K562 (cell line): ENCODE measurements at regions not wholly inside any gene's neighbourhood (a gene's known extent, or its start where the extent isn't known, plus 50 kb on each side); places are given as distances from the start of the nearest gene placed in this dataset.

ENCODE experiments used
- ATAC-seq: fragments of 200-7000 bp; cut with Tn5 transposase; 3 replicates; pipeline ENCODE4 v1.9.1; 2020; ENCODE audit warnings: moderate library complexity
- BruUV-seq: library from RNA; stranded (reverse); fragments of 400-500 nt; replicated peaks from 2 replicates; lab custom pipeline; 2021; lab: Mats Ljungman, UMichigan
- CTCF ChIA-PET: fragments of 300-600 bp; formaldehyde crosslinking; extraction: SDS; loops from one replicate; lab custom pipeline; 2021; ENCODE audit warnings: low intra/inter-chr PET ratio; lab: Yijun Ruan, JAX
- POLR2A ChIA-PET: fragments of 300-600, 350-650 bp; sonication (Branson Sonifier 250); formaldehyde crosslinking; extraction: SDS; loops from one replicate; lab custom pipeline; 2021; ENCODE audit warnings: antibody characterized with exemption, inconsistent platforms; lab: Yijun Ruan, JAX
- DNase-seq, 4 experiments: peaks; one replicate each; pipeline versions ENCODE4 v3.0.0 to v3.0.0-alpha.2; 2011 to 2018; ENCODE audit warnings: low spot score in 3 of 4, mixed read lengths in 3 of 4; ENCODE audit errors: extremely low read depth in 1 of 4
- FAIRE-seq: peaks from 2 replicates; lab custom pipeline; 2011; peaks lifted over from hg19 to GRCh38; lab: Jason Lieb, UNC
- H2AFZ ChIP-seq: 2 replicates; pipeline ENCODE4 v1.6.0; 2011; ENCODE audit warnings: low read depth, low read length, control low read depth, inconsistent platforms
- H3K27ac ChIP-seq: fragments of 200-600 bp; 3 replicates; pipeline ENCODE4 v1.8.0; 2011; ENCODE audit warnings: low read depth, mild to moderate bottlenecking, control low read depth, inconsistent platforms, low read length, moderate library complexity, mixed read lengths; ENCODE audit errors: extremely low read depth
- H3K27me3 ChIP-seq, 2 experiments: fragments of 300-600 bp in 1 of 2; 2 replicates in 1 of 2; 3 replicates in 1 of 2; pipeline versions ENCODE4 v1.6.0 to v1.8.0; 2011; ENCODE audit warnings: inconsistent platforms in 2 of 2, low read length in 2 of 2, mild to moderate bottlenecking in 1 of 2, mixed read lengths in 1 of 2, moderate library complexity in 1 of 2; ENCODE audit not compliant: control insufficient read depth in 2 of 2, insufficient read depth in 2 of 2
- H3K36me3 ChIP-seq: fragments of 300-600 bp; 3 replicates; pipeline ENCODE4 v1.8.0; 2011; ENCODE audit warnings: mild to moderate bottlenecking, low read length, inconsistent platforms; ENCODE audit not compliant: control insufficient read depth, insufficient read depth
- H3K4me1 ChIP-seq, 2 experiments: fragments of 200-600 bp in 1 of 2; replicated peaks in 1 of 2; 2 replicates in 1 of 2; 3 replicates in 1 of 2; pipeline versions ENCODE4 v1.5.1 to v1.8.0; 2011; ENCODE audit warnings: inconsistent platforms in 2 of 2, low read length in 2 of 2, mild to moderate bottlenecking in 1 of 2, mixed read lengths in 1 of 2, moderate library complexity in 1 of 2; ENCODE audit not compliant: control insufficient read depth in 2 of 2, insufficient read depth in 2 of 2
- H3K4me2 ChIP-seq: 2 replicates; pipeline ENCODE4 v1.6.1; 2011; ENCODE audit warnings: low read length, control low read depth, inconsistent platforms, mixed read lengths; ENCODE audit not compliant: insufficient read depth
- H3K4me3 ChIP-seq: fragments of 200-600 bp; sonication (generic), shearing (Covaris generic); 2 replicates; pipeline ENCODE4 v1.5.1; 2016; ENCODE audit warnings: control low read depth, inconsistent platforms
- H3K79me2 ChIP-seq: fragments of 200-600 bp; 3 replicates; pipeline ENCODE4 v1.8.0; 2011; ENCODE audit warnings: low read length, inconsistent platforms; ENCODE audit not compliant: control insufficient read depth, insufficient read depth
- H3K9ac ChIP-seq, 2 experiments: 2 replicates each; pipeline versions ENCODE4 v1.6.0 to v1.6.1; 2011; ENCODE audit warnings: low read depth in 2 of 2, low read length in 2 of 2, control low read depth in 1 of 2, inconsistent platforms in 1 of 2, mild to moderate bottlenecking in 1 of 2, mixed read lengths in 1 of 2; ENCODE audit not compliant: insufficient read depth in 1 of 2
- H3K9me1 ChIP-seq: one replicate; pipeline ENCODE4 v1.6.0; 2011; ENCODE audit warnings: inconsistent platforms, mild to moderate bottlenecking, low read length, moderate library complexity; ENCODE audit not compliant: control insufficient read depth, insufficient read depth
- H3K9me3 ChIP-seq: replicated peaks from 2 replicates; pipeline ENCODE4 v1.5.1; 2011; ENCODE audit warnings: low read depth, low read length, inconsistent platforms; ENCODE audit not compliant: control insufficient read depth, insufficient read depth
- H4K20me1 ChIP-seq: replicated peaks from 2 replicates; pipeline ENCODE4 v1.6.1; 2011; ENCODE audit warnings: low read length, inconsistent platforms, mixed read lengths; ENCODE audit not compliant: control insufficient read depth, insufficient read depth
- DPF2 ChIP-seq: fragments of 450-650 bp; IDR thresholded peaks from 2 replicates; pipeline ENCODE4 v1.6.1; 2016
- MTA1 ChIP-seq: fragments of 450-650 bp; IDR thresholded peaks from 2 replicates; pipeline ENCODE4 v1.6.1; 2017; ENCODE audit warnings: borderline replicate concordance
- RBM34 ChIP-seq: fragments of 200-400 bp; formaldehyde crosslinking; IDR thresholded peaks from 2 replicates; pipeline ENCODE4 v1.6.1; 2018; ENCODE audit warnings: low read length, borderline replicate concordance; ENCODE audit not compliant: insufficient read depth
- SAP30 ChIP-seq: fragments of 200-600 bp; sonication (generic); IDR thresholded peaks from 2 replicates; pipeline ENCODE4 v1.6.1; 2012; ENCODE audit warnings: borderline replicate concordance, low read depth, mild to moderate bottlenecking, moderate library complexity, low read length, control low read depth, inconsistent platforms; ENCODE audit not compliant: insufficient read depth, poor library complexity, severe bottlenecking
- SMARCB1 ChIP-seq: IDR thresholded peaks from 2 replicates; pipeline ENCODE4 v1.6.1; 2011; ENCODE audit warnings: improper control_type of control experiment, low read depth; ENCODE audit not compliant: insufficient read length
- STAT5A ChIP-seq: IDR thresholded peaks from 2 replicates; pipeline ENCODE4 v1.6.1; 2012; ENCODE audit warnings: low read length, inconsistent platforms, borderline replicate concordance
- TAF9B ChIP-seq: fragments of 450-650 bp; IDR thresholded peaks from 2 replicates; pipeline ENCODE4 v1.6.1; 2018; ENCODE audit warnings: mild to moderate bottlenecking; ENCODE audit not compliant: partially characterized antibody
- TBP ChIP-seq: optimal IDR thresholded peaks from 2 replicates; pipeline ENCODE3; 2011; ENCODE audit warnings: low read depth, low read length, improper control_type of control experiment
- TCFL5 ChIP-seq: fragments of 250-450 bp; sonication (Bioruptor Pico); conservative IDR thresholded peaks from 2 replicates; pipeline ENCODE4 v1.6.1; 2021; ENCODE audit warnings: mild to moderate bottlenecking, moderate library complexity, matching md5 sums
- ZBTB26 ChIP-seq: fragments of 450-650 bp; formaldehyde crosslinking; IDR thresholded peaks from 2 replicates; pipeline ENCODE4 v1.4.0; 2022; ENCODE audit warnings: missing genetic modification characterization
- ZNF57 ChIP-seq: fragments of 450-650 bp; formaldehyde crosslinking; IDR thresholded peaks from 2 replicates; pipeline ENCODE4 v1.4.0; 2020; ENCODE audit warnings: mild to moderate bottlenecking, moderate library complexity
- WGBS: fragments of 100-300 bp; shearing (Covaris generic); methylation state at CpG from one replicate; pipeline ENCODE4 v1.1.6; 2016; ENCODE audit warnings: low coverage, mixed read lengths; ENCODE audit not compliant: insufficient coverage; ENCODE audit errors: missing lambda C conversion rate; 5-methylcytosine and 5-hydroxymethylcytosine counted together
- in situ Hi-C: fragments of 300-500 bp; cut with MboI; formaldehyde crosslinking; loops from 4 replicates; pipeline ENCODE4 v1.15.0; 2018; ENCODE audit warnings: inconsistent platforms, mixed read lengths
- intact Hi-C: fragments of 100-400 bp; cut with micrococcal nuclease; formaldehyde crosslinking; loops from 2 replicates; pipeline ENCODE4 v1.14.2; 2022

- intact Hi-C loops = no loop called here
Measured at GRCh38 chr3:21326704-21327475, 424.1 kb downstream of the ZNF385D start.

More at GRCh38 chr3:21326704-21327475, 424.1 kb downstream of the ZNF385D start:
- no TSS peak for BruUV-seq
- WGBS = 0% methylated on average over 3 of the region's 3 CpGs
- no peak overlapping the region for H3K4me3 ChIP-seq
- no peaks in the 10 kb centered on the region for H4K20me1 ChIP-seq
- DNase-seq (no peak), FAIRE-seq (no peak)
- no peak overlapping the region for H3K4me2 ChIP-seq
- TF ChIP-seq TAF9B = no peak
- no peak for TF ChIP-seq ZNF57 (CRISPR knock-in tag)
- TF ChIP-seq ZBTB26 (CRISPR knock-in tag) = no peak
- TF ChIP-seq SMARCB1 = no peak
- no peak for TF ChIP-seq SAP30
- no peak for TF ChIP-seq TCFL5
- TF ChIP-seq TBP = no peak
- TF ChIP-seq DPF2 = no peak
- TF ChIP-seq RBM34 = no peak
- no peak for TF ChIP-seq STAT5A
- TF ChIP-seq MTA1 = no peak
- TF ChIP-seq, all 486 proteins: peak for 0
- in situ Hi-C loops = no loop called here
- H2AFZ ChIP-seq = no peak overlapping the region
- ATAC-seq = no peak
- H3K9me3 ChIP-seq = no peaks in the 10 kb centered on the region
- no peaks in the 10 kb centered on the region for H3K4me1 ChIP-seq
- H3K27me3 ChIP-seq = no peaks in the 10 kb centered on the region
- H3K79me2 ChIP-seq = no peaks in the 10 kb centered on the region
- no peaks in the 10 kb centered on the region for H3K36me3 ChIP-seq
- ChIA-PET CTCF (no interaction called here), POLR2A (no interaction called here)
- no peaks in the 10 kb centered on the region for H3K9me1 ChIP-seq
- no peak overlapping the region for H3K27ac ChIP-seq
- H3K9ac ChIP-seq = no peak overlapping the region
